Neural cell (in vitro differentiated cells): ENCODE measurements at regions not wholly inside any gene's neighbourhood (a gene's known extent, or its start where the extent isn't known, plus 50 kb on each side); places are given as distances from the start of the nearest gene placed in this dataset.
A peak's percentile ranks its signal among the peaks of the same experiment; 100 is the strongest.

Source experiments
- H2AFZ ChIP-seq: fragments of 200-600, 300-800 bp; sonication (generic), shearing (Covaris generic); 2 replicates; pipeline ENCODE4 v1.6.0; 2014; ENCODE audit warnings: low read depth, mild to moderate bottlenecking, antibody characterized with exemption, low read length, moderate library complexity
- H3F3A ChIP-seq: fragments of 200-600 bp; shearing (Covaris generic); 2 replicates; pipeline ENCODE4 v1.6.1; 2016; ENCODE audit warnings: mild to moderate bottlenecking, moderate library complexity, mixed read lengths, antibody characterized with exemption, low read length; ENCODE audit not compliant: insufficient read depth, poor library complexity, severe bottlenecking
- H3K27ac ChIP-seq: fragments of 200-600, 300-800 bp; sonication (generic), shearing (Covaris generic); 2 replicates; pipeline ENCODE4 v1.5.1; 2014; ENCODE audit warnings: mild to moderate bottlenecking, low read length, moderate library complexity
- H3K27me3 ChIP-seq: fragments of 300-800, 200-600 bp; sonication (generic), shearing (Covaris generic); 2 replicates; pipeline ENCODE4 v1.6.0; 2014; ENCODE audit warnings: mild to moderate bottlenecking, low read depth, low read length, moderate library complexity; ENCODE audit not compliant: insufficient read depth
- H3K36me3 ChIP-seq: fragments of 300-800, 200-600 bp; sonication (generic), shearing (Covaris generic); 2 replicates; pipeline ENCODE4 v1.5.1; 2014; ENCODE audit warnings: mild to moderate bottlenecking, antibody characterized with exemption, low read length, moderate library complexity; ENCODE audit not compliant: insufficient read depth
- H3K4me2 ChIP-seq: fragments of 300-800, 200-600 bp; sonication (generic), shearing (Covaris generic); 2 replicates; pipeline ENCODE4 v1.6.0; 2014; ENCODE audit warnings: mild to moderate bottlenecking, low read length
- H3K4me3 ChIP-seq: fragments of 300-800, 200-600 bp; sonication (generic), shearing (Covaris generic); 2 replicates; pipeline ENCODE4 v1.5.1; 2014; ENCODE audit warnings: mild to moderate bottlenecking, low read length, moderate library complexity
- H3K79me2 ChIP-seq: fragments of 200-600 bp; shearing (Covaris generic); replicated peaks from 2 replicates; pipeline ENCODE4 v1.6.0; 2014; ENCODE audit warnings: mild to moderate bottlenecking, low read length, moderate library complexity; ENCODE audit not compliant: insufficient read depth
- H3K9ac ChIP-seq: fragments of 300-800, 200-600 bp; sonication (generic), shearing (Covaris generic); 2 replicates; pipeline ENCODE4 v1.6.1; 2016; ENCODE audit warnings: mild to moderate bottlenecking, low read length, mixed read lengths
- H3K9me2 ChIP-seq: fragments of 200-600 bp; shearing (Covaris generic); 2 replicates; pipeline ENCODE4 v1.6.1; 2016; ENCODE audit warnings: mild to moderate bottlenecking, low read length, mixed read lengths; ENCODE audit not compliant: insufficient read depth
- H3K9me3 ChIP-seq: fragments of 200-600, 300-800 bp; sonication (generic), shearing (Covaris generic); 2 replicates; pipeline ENCODE4 v1.6.1; 2016; ENCODE audit warnings: mild to moderate bottlenecking, mixed run types, low read length, moderate library complexity, mixed read lengths
- H4K20me1 ChIP-seq: fragments of 200-600 bp; shearing (Covaris generic); 2 replicates; pipeline ENCODE4 v1.6.1; 2016; ENCODE audit warnings: mild to moderate bottlenecking, mixed run types; ENCODE audit not compliant: insufficient read depth
- CTCF ChIP-seq: fragments of 450-650 bp; IDR thresholded peaks from 2 replicates; pipeline ENCODE4 v1.5.1; 2014; ENCODE audit warnings: antibody characterized with exemption, mild to moderate bottlenecking, moderate library complexity; ENCODE audit not compliant: poor library complexity, severe bottlenecking
- EP300 ChIP-seq: fragments of 450-650 bp; conservative IDR thresholded peaks from 2 replicates; pipeline ENCODE4 v1.6.1; 2014; ENCODE audit warnings: antibody characterized with exemption, mild to moderate bottlenecking, moderate library complexity; ENCODE audit not compliant: poor library complexity, severe bottlenecking
- EZH2 ChIP-seq: fragments of 200-600, 300-800 bp; shearing (Covaris generic), sonication (generic); IDR thresholded peaks from 2 replicates; pipeline ENCODE4 v1.6.1; 2014; ENCODE audit warnings: antibody characterized with exemption, low read length, borderline replicate concordance, mild to moderate bottlenecking; ENCODE audit not compliant: insufficient read depth, poor library complexity, severe bottlenecking
- MXI1 ChIP-seq: fragments of 450-650 bp; conservative IDR thresholded peaks from 2 replicates; pipeline ENCODE4 v1.6.1; 2014; ENCODE audit warnings: antibody characterized with exemption, mild to moderate bottlenecking; ENCODE audit not compliant: poor library complexity, severe bottlenecking
- POLR2AphosphoS5 ChIP-seq: IDR thresholded peaks from 2 replicates; pipeline ENCODE4 v1.6.1; 2012
- RAD21 ChIP-seq: fragments of 450-650 bp; conservative IDR thresholded peaks from 2 replicates; pipeline ENCODE4 v1.6.1; 2014; ENCODE audit warnings: antibody characterized with exemption, mild to moderate bottlenecking, moderate library complexity
- REST ChIP-seq: IDR thresholded peaks from 2 replicates; pipeline ENCODE4 v1.6.1; 2012; ENCODE audit warnings: borderline replicate concordance
- SMC3 ChIP-seq: fragments of 450-650 bp; conservative IDR thresholded peaks from 2 replicates; pipeline ENCODE4 v1.6.1; 2014; ENCODE audit warnings: antibody characterized with exemption, mild to moderate bottlenecking, moderate library complexity; ENCODE audit not compliant: poor library complexity
- TAF1 ChIP-seq: IDR thresholded peaks from 2 replicates; pipeline ENCODE4 v1.6.1; 2012; ENCODE audit warnings: low read depth

- H3K27ac ChIP-seq = no peak overlapping the region
- no peaks in the 10 kb centered on the region for H3K9me3 ChIP-seq
- TF ChIP-seq POLR2AphosphoS5 (no peak), EP300 (no peak), EZH2 (no peak), RAD21 (no peak), SMC3 (no peak), REST (no peak), TAF1 (no peak), MXI1 (no peak), CTCF (no peak)
- H3K4me3 ChIP-seq = no peak overlapping the region
- no peak overlapping the region for H2AFZ ChIP-seq
- H3K4me2 ChIP-seq = no peak overlapping the region
- no peaks in the 10 kb centered on the region for H3K36me3 ChIP-seq
- H4K20me1 ChIP-seq = no peaks in the 10 kb centered on the region
- no peaks in the 10 kb centered on the region for H3F3A ChIP-seq
- H3K9ac ChIP-seq = no peak overlapping the region
- H3K27me3 ChIP-seq = peaks cover 12% of the 10 kb centered on the region
- no peaks in the 10 kb centered on the region for H3K9me2 ChIP-seq
- H3K79me2 ChIP-seq = no peaks in the 10 kb centered on the region
Observed at GRCh38 chr20:40333591-40333990, 355.4 kb downstream of the MAFB start.

GRCh38 chr20:40331807-40332560 is 357.1 kb downstream of the MAFB start:
- H3F3A ChIP-seq = no peaks in the 10 kb centered on the region
- no peak for TF ChIP-seq TAF1
- no peak for TF ChIP-seq CTCF
- TF ChIP-seq EZH2 = no peak
- no peak for TF ChIP-seq SMC3
- peak; percentile 17 for TF ChIP-seq REST
- no peak for TF ChIP-seq MXI1
- H3K9ac ChIP-seq = no peak overlapping the region

More at GRCh38 chr20:40331807-40332560, 357.1 kb downstream of the MAFB start:
- Histone ChIP-seq H2AFZ (no peak overlapping the region), H3K27ac (no peak overlapping the region), H3K79me2 (no peaks in the 10 kb centered on the region), H3K9me3 (no peaks in the 10 kb centered on the region), H3K9me2 (no peaks in the 10 kb centered on the region), H3K4me3 (no peak overlapping the region), H3K4me2 (no peak overlapping the region), H4K20me1 (no peaks in the 10 kb centered on the region), H3K27me3 (peaks cover 15% of the 10 kb centered on the region), H3K36me3 (no peaks in the 10 kb centered on the region)
